ENCODE measurements at regions not wholly inside any gene's neighbourhood (a gene's known extent, or its start where the extent isn't known, plus 50 kb on each side); places are given as distances from the start of the nearest gene placed in this dataset.

- CTCF ChIA-PET: interaction anchor here (0.6 to 1.7 kb wide), 2 partner anchors 105 to 497 kb away, joined by 3 to 4 read pairs; no protein-coding TSS in a partner anchor
- FAIRE-seq: no peak
- Histone ChIP-seq H3K4me3 (no peak overlapping the region), H3K4me2 (no peak overlapping the region), H3K27ac (no peak overlapping the region), H3K9me3 (no peaks in the 10 kb centered on the region), H3K4me1 (peaks cover 3% of the 10 kb centered on the region; the same call in 1 of the 3 replicates)
- no peak for TF ChIP-seq POLR2A (IDR thresholded peaks at IDR 0.05; ENCODE audit: low read length)
- no peak for DNase-seq (ENCODE audit: low read depth in 1 of 2, low spot score in 1 of 2)
- ATAC-seq: no peak
- POLR2A ChIA-PET: no interaction called here
- WGBS (ENCODE audit: missing lambda C conversion rate): 73% methylated on average over 4 of the region's 4 CpGs
These were observed 75.9 kb upstream of the GREM2 start for GRCh38 chr1:240687820-240688219.

- DNase-seq (ENCODE audit: low read depth in 1 of 2, low spot score in 1 of 2) (no peak), FAIRE-seq (no peak), ATAC-seq (no peak)
- no peaks in the 10 kb centered on the region for H3K4me1 ChIP-seq
- ChIA-PET POLR2A (no interaction called here), CTCF (interaction anchor here (1.4 kb wide), 1 partner anchor 8 kb away, joined by 7 read pairs; no protein-coding TSS in a partner anchor)
- WGBS (ENCODE audit: missing lambda C conversion rate): 78% methylated on average over 9 of the region's 9 CpGs
- no peak overlapping the region for H3K27ac ChIP-seq
- no peaks in the 10 kb centered on the region for H3K9me3 ChIP-seq
- no peak overlapping the region for H3K4me2 ChIP-seq
- TF ChIP-seq PBX3 (IDR thresholded peaks at IDR 0.05) (no peak), FOSB (CRISPR knock-in tag; IDR thresholded peaks at IDR 0.05) (no peak), ZSCAN20 (CRISPR knock-in tag; IDR thresholded peaks at IDR 0.05) (no peak), NFE2L2 (conservative IDR thresholded peaks at IDR 0.05; ENCODE audit: low read length) (no peak), ELK1 (IDR thresholded peaks at IDR 0.05; ENCODE audit: low read depth, low read length) (no peak), HOXB5 (CRISPR knock-in tag; IDR thresholded peaks at IDR 0.05) (no peak), ESRRA (IDR thresholded peaks at IDR 0.05; ENCODE audit: borderline replicate concordance, low read length) (no peak), JUN (IDR thresholded peaks at IDR 0.05) (no peak), HDAC2 (IDR thresholded peaks at IDR 0.05) (no peak), RAD21 (conservative IDR thresholded peaks at IDR 0.05 in 1 of 2, IDR thresholded peaks at IDR 0.05 in 1 of 2) (no peak), REST (IDR thresholded peaks at IDR 0.05) (no peak), CEBPB (IDR thresholded peaks at IDR 0.05) (no peak), NR3C1 (IDR thresholded peaks at IDR 0.05) (no peak), CHD2 (IDR thresholded peaks at IDR 0.05; ENCODE audit: low read length, partially characterized antibody) (no peak)
- no peak overlapping the region for H3K4me3 ChIP-seq
These were observed 71.6 kb upstream of the GREM2 start for GRCh38 chr1:240683576-240683975.

- H3K4me2 ChIP-seq: no peak overlapping the region
- no peak for FAIRE-seq
- no peak overlapping the region for H3K27ac ChIP-seq
- H3K4me1 ChIP-seq: no peaks in the 10 kb centered on the region
- H3K9me3 ChIP-seq: no peaks in the 10 kb centered on the region
- no peak for DNase-seq (ENCODE audit: low read depth in 1 of 2, low spot score in 1 of 2)
- H3K4me3 ChIP-seq: no peak overlapping the region
- ATAC-seq: no peak
- ChIA-PET POLR2A (no interaction called here), CTCF (interaction anchor here (1.4 kb wide), 1 partner anchor 9 kb away, joined by 7 read pairs; no protein-coding TSS in a partner anchor)
- no peak for TF ChIP-seq GATA3 (IDR thresholded peaks at IDR 0.05; ENCODE audit: borderline replicate concordance)
- WGBS (ENCODE audit: missing lambda C conversion rate): 65% methylated on average over 10 of the region's 10 CpGs
These were observed 70.9 kb upstream of the GREM2 start for GRCh38 chr1:240682859-240683242.

Data from A549 (cell line).